ENCODE measurements at regions not wholly inside any gene's neighbourhood (a gene's known extent, or its start where the extent isn't known, plus 50 kb on each side); places are given as distances from the start of the nearest gene placed in this dataset.
"Not testable (repeated sequence)": the region's sequence is repeated elsewhere in the genome, so short reads cannot be mapped to it uniquely, and the experiment has no call there.

DNA sequence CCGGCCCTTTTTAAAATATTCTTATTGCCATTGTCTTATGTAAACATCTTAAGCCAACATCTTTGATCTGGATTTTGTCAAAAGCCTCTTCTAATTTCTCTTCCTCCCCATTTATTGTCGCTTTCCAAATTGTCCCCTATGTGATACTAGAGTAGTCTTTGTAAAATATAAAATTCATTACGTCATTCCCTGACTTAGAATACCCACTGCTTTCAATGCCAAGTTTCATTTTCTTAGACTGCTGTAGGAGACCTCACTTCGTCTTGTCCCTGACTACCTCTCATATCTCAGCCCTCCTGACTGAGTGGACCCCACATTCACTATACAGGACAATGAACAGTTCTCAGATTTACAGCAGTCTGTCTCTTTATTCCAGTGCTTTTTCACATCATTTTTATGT is 633.9 kb upstream of the LMO3 start:
- DNase-seq (ENCODE audit: low spot score) = no peak

DNA sequence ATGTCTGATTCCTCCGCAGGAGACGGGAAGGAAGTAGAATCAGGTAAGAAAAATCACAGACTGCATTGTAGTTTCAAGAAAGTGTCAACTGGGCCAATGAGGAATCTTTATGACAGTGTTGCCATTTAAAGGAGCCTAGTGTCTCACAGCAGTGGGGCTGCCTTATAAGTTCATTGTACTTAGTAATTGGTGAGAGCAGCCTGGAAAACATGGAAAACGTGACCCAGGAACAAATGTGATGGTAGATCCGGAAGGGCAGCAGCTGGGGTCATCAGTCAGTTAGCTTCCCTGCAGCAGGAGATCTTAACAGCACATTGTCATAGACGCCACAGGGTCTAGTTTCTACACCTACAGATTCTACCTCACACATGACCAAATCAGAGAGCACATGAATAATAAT is 630.0 kb upstream of the LMO3 start:
- DNase-seq (ENCODE audit: low spot score) = no peak

DNA sequence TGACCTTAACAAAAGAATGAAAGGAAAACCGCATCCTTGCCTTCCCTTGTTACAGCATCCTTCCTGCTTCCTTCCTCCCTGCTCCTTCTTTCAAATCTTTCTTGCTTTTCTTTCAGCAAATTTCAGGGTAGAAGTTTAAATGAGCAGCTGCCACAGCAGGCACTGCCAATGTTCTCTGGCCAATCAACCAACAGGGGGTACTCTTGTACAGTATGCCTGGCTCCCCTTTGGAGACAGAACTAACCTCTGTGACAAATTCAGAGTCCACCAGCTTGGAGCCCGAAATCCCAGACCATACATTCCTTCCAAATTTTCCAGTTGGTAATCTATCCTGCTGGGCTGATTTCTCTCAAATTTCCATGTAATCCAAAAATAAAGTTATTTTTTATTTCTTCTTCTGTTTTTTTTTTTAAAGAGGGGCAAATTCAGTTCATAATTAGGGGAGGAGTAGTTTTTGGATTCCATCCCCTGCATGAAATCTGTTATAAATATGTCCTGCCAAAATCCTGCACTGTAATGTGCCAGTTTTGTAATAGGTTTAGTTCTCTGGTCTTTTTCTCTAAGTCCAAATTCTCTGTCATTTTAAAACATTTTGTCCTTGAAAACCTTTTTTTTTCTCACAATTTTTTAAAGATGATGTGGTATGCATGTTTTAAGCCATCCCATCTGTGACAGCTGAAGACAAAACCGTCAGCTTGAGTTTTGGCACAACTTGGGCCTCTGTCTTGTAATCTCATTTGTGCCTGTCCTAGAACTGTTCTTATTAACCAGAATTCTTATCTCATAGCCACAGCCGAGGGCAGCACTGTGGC is 610.0 kb upstream of the LMO3 start:
- peak; percentile 5 for DNase-seq (ENCODE audit: low spot score)

DNA sequence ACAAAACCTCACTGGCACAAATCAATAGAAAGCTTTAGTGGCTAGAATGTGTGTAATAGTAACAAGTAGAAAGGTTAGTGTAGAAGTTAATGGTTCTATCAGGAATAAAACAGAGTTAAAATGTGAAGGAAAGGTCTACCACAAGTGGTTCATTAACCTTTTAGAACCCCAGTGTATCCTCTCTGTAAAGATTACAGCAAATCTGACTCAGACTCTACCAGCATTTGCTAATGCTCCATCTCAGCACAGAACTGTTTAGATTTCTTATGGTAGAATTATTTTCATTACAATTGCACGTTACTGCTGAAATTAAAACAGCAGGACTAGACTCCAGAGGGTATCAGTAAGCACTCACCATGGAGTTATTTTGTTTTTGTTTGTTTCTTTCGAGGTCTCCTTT is 609.0 kb upstream of the LMO3 start:
- no peak for DNase-seq (ENCODE audit: low spot score)

DNA sequence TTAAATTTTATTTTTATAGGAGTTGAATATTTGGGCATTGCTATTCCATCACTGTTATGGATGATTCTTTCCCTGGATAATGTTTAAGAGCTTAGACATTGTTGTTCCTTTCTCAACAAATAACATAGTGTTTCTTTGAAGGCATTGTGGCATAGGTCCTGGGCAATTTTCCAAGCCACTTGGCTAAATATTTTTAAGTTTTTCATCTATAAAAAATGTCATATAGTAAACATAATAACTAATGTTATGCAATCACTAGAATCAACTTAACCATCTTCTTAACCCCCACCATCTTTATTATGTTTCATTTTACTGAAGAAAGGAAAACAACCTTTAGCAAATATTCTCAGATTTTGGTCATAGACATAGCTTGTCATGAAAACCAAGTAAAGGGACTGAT is 600.6 kb upstream of the LMO3 start:
- no peak for DNase-seq (ENCODE audit: low spot score)

DNA sequence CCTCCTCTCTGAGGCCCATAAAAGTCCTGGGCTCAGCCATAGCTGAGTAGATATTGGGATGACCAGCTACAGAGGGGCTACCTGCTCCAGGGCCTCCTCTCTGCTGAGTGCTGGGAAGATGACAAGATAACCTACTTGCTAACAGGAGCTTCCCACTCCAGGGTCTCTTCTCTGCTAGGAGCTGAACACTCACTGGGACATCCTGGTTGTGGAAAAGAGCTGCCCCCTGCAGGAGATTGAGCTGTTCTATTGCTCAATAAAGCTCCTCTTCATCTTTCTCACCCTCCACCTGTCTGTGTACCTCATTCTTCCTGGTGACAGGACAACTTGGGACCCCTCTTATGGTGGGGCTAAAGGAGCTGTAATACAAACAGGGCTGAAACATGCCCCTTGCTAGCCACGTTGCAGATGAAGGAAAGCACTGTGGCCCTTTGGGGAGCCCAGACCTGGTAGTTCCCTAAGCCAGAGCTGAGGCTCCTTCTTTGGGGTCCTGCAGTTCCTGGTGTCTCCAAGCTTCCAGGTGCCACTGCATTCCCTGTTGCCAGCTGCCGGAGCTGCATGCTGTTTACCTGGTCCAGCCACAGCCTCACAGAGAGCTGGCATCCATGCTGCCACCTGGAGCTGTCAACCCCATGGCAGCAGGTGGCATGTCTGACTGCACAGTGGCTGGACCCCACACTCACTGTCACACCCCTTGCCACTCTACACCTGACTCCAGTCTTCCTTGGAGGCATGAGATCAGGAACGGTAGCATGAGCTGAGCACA is 598.5 kb upstream of the LMO3 start:
- no peak for DNase-seq (ENCODE audit: low spot score)

DNA sequence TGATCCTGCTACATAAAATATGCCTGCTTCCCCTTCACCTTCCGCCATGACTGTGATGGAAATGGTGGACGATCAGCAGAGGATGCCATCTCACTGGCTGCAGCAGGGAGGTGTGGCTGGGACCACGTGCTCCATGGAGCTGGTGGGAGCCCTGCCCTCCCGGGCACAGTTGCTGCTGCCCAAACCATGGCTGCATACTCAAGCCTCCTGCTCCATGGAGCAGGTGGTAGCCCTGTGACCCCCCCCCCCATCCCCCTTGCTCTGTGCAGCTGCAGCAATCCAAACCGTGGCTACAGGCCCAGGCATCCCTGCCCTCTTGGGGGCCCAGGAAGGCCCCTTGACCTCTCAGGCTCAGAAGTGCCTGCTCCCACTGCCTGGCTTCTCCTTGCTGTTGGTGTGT is 597.5 kb upstream of the LMO3 start:
- no peak for DNase-seq (ENCODE audit: low spot score)

DNA sequence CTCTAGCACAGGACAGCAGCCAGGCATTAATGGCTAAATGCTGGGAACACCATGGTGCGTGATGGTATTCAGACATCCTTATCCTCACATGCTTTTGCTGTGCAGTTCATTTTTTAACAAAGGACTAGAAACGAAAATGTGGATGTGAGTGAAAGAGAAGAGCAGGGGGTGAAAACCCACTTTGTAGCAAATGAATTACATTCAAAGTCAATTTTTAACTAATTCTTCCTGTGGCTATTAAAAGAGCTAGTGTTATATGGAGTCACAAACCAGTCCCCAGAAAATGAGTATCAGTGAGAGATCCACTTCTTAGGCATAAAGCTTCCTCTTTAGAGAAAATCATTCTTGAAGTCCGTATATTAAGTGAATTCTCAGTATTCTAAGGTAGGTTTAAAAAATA is 592.0 kb upstream of the LMO3 start:
- DNase-seq (ENCODE audit: low spot score) = no peak

DNA sequence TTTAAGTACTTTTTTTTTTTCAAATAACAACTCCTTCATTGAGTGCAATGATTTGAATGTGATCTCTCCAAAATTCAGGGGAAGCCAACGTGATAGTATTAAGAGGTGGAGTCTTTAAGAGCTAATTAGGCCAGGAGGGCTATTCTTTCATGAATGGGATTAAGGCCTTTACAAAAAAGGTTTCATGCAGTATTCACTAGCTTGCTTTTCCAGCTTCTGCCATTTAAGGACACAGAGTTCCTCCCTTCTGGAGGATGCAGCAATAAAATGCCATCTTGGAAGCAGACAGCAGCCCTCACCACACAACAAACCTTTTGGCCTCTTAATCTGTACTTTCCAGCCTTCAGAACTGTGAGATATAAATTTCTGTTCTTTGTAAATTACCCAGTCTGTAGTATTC is 586.8 kb upstream of the LMO3 start:
- DNase-seq (ENCODE audit: low spot score) = no peak

DNA sequence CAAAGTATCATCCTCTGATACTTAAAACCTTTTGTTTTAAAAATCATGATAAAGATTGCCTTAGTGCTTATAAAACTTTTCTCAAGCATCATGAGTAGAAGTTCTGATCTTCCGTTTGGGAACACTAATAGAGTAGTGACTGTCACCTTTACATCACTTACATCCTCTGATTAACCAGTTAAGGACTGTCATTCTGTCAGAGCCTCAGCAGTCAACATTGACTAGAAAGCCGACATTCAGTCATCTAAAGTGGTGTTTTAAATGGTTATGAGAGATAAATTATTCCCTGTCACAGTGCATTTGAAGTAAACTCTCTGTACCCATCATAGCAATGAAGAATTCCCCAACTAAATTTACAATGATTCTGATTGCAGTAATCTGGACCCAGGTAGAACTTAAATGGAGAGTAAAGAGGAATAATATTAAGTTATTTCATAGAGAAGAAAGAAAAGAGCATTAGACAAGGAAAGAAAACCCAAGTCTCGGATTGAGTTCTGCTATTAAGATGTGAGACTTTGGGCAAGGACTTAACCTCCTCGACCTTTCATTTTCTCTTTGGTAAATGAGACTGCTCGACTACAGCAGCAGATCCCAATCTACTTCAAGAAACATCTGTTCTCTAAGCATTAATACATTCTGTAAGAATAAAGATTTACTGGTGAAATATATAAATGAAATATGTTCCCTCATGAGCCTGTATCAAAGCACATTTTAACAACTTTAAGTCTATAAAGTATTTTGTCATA is 563.9 kb upstream of the LMO3 start:
- DNase-seq (ENCODE audit: low spot score) = no peak

DNA sequence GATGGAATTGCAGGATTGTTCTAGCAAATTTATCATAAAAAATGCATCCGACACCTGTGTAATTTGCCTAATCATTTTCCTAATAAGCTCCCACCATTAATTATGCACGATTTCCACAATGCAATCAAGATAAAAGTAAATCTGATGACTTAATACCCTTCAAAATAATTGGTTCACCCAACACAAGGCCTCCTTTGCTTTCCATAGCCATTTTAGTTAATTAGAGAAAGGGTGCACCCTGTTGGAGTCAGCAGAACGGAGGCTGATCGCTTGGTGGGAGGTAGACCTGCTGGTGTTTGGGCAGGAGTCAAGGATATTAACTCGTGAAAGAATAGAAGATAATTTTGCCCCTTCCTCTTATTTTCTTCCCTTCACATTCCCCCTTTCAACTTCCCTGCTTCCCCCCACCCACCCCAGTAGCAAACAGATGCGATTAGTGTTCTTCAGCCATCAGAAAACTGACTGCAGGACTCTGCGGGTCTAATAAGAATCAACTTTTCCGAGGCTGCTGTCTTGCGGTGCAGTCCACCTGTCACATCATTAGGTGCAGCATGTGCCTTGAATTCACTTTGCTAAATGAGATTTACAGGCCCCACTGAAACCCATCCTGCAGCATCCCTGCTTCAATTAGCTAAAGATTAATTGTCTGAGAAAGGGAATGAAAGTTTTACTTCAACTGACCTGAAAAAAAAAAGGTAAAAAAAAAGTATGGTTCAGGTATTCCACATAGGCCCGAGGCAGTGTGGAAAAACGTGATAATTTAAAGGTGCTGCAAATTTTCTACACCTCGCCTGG is 553.7 kb upstream of the LMO3 start:
- DNase-seq (ENCODE audit: low spot score) = no peak

DNA sequence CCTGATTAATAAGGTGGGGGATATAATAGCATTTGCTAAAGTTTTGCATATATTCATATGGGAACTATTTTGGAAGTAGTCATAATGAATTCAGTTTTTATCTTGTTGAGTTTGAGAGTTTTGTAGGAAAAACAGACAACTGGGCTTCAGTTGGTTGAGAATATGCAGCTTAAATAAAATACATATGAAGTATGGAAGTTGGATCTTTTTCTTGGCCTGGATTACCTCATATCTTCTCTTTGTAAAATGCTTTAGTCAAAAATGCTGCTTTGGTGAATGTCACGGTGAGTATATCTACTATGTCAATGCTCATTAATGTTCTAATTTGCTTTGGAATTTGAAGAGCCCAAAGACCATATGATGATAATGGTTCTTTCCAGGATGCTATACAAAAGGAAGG is 552.2 kb upstream of the LMO3 start:
- DNase-seq (ENCODE audit: low spot score) = no peak

DNA sequence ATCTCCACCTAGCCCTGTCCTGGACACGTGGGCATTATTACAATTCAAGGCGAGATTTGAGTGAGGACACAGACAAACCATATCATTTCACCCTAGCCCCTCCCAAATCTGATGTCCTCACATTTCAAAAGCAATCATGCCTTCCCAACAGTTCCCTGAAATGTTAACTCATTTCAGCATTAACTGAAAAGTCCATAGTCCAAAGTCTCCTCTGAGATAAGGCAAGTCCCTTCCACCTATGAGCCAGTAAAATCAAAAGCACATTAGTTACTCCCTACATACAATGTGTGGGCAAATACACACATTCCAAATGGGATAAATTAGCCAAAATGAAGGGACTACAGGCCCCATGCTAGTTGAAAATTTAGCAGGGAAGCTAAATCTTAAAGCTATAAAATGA is 546.0 kb upstream of the LMO3 start:
- DNase-seq (ENCODE audit: low spot score) = no peak

DNA sequence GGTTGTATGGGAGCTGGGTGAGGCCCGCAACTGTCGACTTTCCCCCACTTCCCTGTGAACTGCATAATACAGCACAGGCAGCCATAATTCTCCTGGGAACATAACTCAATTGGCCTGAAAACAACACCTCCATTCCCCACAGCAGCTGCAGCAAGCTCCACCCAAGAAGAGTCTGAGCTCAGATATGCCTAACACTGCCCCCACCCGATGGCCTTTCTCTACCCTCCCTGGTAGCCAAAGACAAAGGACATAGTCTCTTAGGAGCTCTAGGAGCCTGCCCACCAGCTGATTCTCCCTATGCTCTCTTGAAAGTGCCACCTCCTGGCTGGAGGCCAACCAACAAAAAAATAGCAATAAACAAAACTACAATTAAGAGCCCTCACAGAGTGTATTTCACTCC is 542.7 kb upstream of the LMO3 start:
- no peak for DNase-seq (ENCODE audit: low spot score)

DNA sequence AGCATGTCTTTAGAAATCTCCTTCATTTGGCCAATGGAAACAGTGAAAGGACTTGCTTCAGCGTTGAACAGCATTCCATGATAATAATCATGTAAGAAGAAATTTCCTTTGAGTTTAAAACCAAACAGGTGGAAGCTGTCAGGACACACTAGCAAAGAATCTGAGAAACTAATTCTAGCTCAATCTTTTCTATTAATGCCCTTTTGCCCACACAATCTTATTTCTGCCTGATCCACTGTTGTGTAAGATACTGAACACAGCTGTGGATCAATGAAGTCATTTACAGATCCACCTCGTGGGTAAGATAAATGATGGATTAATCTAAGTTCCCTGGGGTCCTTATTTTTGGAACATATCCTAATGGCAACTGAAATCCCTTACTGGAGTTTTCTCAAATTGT is 536.9 kb upstream of the LMO3 start:
- no peak for DNase-seq (ENCODE audit: low spot score)

DNA sequence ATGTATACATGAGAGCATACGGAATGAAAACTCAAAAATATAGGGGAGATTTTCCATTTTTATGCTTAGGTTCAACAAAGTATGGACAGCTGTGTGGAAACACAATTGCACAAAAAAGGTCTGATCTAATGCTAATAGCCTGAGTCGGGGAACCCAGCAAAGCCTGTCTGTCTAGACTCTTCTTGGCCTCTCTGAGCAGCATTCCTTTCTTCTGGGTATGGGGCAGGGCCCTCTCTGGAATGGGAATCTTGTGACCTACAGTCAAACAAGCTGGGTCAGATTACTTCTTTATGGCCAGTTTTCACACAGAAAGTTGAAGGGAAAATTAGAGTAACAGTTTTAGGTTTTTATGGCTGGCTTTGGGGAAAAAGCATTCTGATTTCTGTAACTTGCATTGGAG is 534.0 kb upstream of the LMO3 start:
- DNase-seq (ENCODE audit: low spot score) = no peak

DNA sequence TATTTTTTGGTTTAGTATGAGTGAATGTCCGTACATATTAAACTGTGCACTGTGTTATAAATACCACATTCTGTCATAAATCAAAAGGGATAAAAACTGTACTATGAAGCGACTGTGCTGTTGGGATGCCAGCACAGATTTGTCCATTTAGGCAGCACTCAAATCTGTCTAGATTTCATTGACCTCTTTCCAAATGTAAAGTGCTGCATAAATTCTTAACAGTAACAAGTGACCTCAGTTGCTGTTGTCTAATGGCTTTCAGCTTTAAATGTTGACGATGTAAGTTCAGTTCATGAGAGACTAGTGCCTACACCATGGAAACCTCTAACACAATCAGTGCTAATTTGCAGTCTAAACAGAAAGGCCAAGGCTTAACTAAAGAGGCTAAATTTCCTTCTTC is 531.4 kb upstream of the LMO3 start:
- no peak for DNase-seq (ENCODE audit: low spot score)

DNA sequence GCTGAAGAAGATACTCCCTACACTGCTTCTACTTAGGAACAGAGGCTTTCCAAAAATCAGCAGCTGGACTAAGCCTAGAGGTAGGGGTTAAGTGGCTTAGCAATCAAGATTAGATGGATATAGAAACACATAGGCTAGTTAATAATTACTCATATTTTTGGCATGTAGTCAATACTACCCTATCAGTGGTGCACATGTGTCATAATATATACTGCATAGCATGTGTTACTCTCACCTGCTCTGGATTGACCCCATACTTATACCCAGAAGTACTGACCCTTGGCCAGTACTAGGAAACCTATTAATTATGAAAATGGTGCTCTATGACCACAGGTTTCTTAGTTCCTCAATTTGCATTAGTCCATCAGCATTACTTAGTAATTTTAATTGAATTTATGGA is 528.4 kb upstream of the LMO3 start:
- peak; percentile 11 for DNase-seq (ENCODE audit: low spot score)

DNA sequence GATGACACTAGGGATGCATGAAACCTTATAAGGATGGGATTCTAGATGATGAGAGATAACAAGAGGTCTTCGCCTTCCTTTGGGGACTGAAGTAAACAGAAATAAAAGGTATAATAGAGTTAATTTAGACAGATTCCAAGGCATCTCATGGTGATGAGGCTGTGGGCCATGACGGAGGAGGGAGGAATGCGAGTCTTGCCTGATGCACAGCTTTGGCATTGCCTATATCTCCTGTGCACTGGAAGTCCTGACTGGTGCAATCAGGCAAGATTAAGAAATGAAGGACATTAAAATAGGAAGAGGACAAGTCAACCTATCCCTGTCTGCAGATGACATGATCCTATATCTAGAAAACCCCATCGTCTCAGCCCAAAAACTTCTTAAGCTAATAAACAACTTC is 526.4 kb upstream of the LMO3 start:
- DNase-seq (ENCODE audit: low spot score) = no peak

DNA sequence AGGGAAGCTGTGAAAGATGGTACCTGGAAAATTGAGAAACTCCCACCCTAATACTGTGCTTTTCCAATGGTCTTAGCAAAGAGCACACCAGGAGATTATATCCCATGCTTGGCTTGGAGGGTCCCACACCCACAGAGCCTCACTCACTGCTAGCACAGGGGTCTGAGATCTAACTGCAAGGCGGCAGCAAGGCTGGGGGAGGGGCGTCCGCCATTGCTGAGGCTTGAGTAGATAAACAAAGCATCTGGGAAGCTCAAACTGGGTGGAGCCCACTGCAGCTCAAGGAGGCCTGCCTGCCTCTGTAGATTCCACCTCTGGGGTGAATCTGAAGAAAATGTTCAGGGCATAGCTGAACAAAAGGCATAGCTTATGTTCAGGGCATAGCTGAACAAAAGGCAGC is 510.6 kb upstream of the LMO3 start:
- not testable (repeated sequence) for DNase-seq (ENCODE audit: low spot score)

DNA sequence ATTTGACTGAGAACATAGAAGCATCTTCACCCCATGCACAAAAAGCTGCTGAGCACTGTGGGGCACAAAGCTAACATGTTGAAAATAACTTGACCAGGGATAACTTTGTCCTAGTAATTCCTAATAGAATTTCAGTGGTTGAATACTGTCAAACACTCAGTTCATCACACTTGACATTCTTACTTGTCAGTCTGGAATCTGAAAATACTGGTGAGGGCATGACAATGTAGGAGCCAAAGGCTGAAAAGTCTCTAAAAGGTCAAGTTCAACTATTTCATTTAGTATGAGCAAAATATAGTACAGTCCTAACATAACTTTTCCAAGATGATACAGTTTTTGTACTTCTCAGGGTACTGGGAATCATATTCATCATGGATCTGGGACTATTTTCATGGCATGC is 504.4 kb upstream of the LMO3 start:
- no peak for DNase-seq (ENCODE audit: low spot score)
